ENCODE measurements at regions not wholly inside any gene's neighbourhood (a gene's known extent, or its start where the extent isn't known, plus 50 kb on each side); places are given as distances from the start of the nearest gene placed in this dataset.

- CTCF ChIA-PET: no interaction called here
- no TSS peak for BruUV-seq (replicated peaks)
Observed at GRCh38 chr4:120175272-120175671, 108.6 kb upstream of the MAD2L1 start.

More at GRCh38 chr4:120175272-120175671, 108.6 kb upstream of the MAD2L1 start:
- Histone ChIP-seq H3K79me1 (ENCODE audit: low read depth in 1 of 2, low read length in 2 of 2) (no peaks in the 10 kb centered on the region), H3K4me1 (ENCODE audit: control insufficient read depth, insufficient read depth, low read length) (no peaks in the 10 kb centered on the region), H2AK5ac (ENCODE audit: low read depth, low read length) (no peak overlapping the region), H3K56ac (ENCODE audit: extremely low read depth, insufficient read depth, low read length) (no peak overlapping the region), H3K18ac (ENCODE audit: low read depth, low read length) (no peak overlapping the region), H4K20me1 (ENCODE audit: insufficient read depth, low read length) (no peaks in the 10 kb centered on the region), H2BK120ac (ENCODE audit: low read depth, low read length) (no peak overlapping the region), H2AFZ (replicated peaks; ENCODE audit: low read length, poor library complexity) (no peak overlapping the region), H3K9ac (ENCODE audit: low read depth, low read length) (no peak overlapping the region), H3K4ac (ENCODE audit: low read depth, low read length) (no peak overlapping the region), H3K27me3 (ENCODE audit: control insufficient read depth, insufficient read depth, low read length) (no peaks in the 10 kb centered on the region), H3K23ac (ENCODE audit: low read depth, low read length) (no peak overlapping the region), H3K14ac (replicated peaks; ENCODE audit: low read depth, low read length) (no peak overlapping the region), H3K27ac (ENCODE audit: insufficient read depth, low read length) (no peak overlapping the region), H2AK9ac (replicated peaks; ENCODE audit: low read depth, low read length, poor library complexity) (no peak overlapping the region), H3K9me3 (ENCODE audit: control insufficient read depth, insufficient read depth, low read length) (no peaks in the 10 kb centered on the region), H4K8ac (ENCODE audit: low read depth in 2 of 2, low read length in 2 of 2) (no peak overlapping the region), H3K36me3 (ENCODE audit: control insufficient read depth, insufficient read depth, low read length) (no peaks in the 10 kb centered on the region), H4K91ac (ENCODE audit: insufficient read depth, low read depth, low read length) (no peak overlapping the region), H4K5ac (ENCODE audit: low read depth, low read length) (no peak overlapping the region), H3K4me2 (ENCODE audit: low read depth, low read length) (no peak overlapping the region), H2BK5ac (ENCODE audit: low read depth, low read length, poor library complexity, severe bottlenecking) (no peak overlapping the region), H3K9me1 (ENCODE audit: insufficient read depth, low read length) (no peaks in the 10 kb centered on the region), H2BK15ac (ENCODE audit: low read depth, low read length) (no peak overlapping the region), H3K4me3 (ENCODE audit: insufficient read depth, low read depth, low read length) (no peak overlapping the region), H2BK20ac (ENCODE audit: low read depth, low read length) (no peak overlapping the region)
- WGBS, 2 experiments (ENCODE audit: extremely low coverage in 2 of 2, insufficient read length in 1 of 2): no CpG with 5 or more reads among the region's 2 CpGs
- DNase-seq: no peak
- in situ Hi-C loops (cut with MboI; ENCODE audit: low sequenced_read_pairs): no loop called here
- POLR2A ChIA-PET (ENCODE audit: unreplicated experiment): no interaction called here
- dilution Hi-C loops (cut with HindIII; ENCODE audit: low sequenced_read_pairs, unreplicated experiment): no loop called here
- intact Hi-C loops (cut with micrococcal nuclease): no loop called here
- TF ChIP-seq BHLHE40 (IDR thresholded peaks at IDR 0.05; ENCODE audit: low read depth, low read length) (no peak), CTCF (conservative IDR thresholded peaks at IDR 0.05; ENCODE audit: low read depth, low read length) (no peak), NFE2L2 (IDR thresholded peaks at IDR 0.05; ENCODE audit: low read depth, low read length) (no peak), FOS (IDR thresholded peaks at IDR 0.05; ENCODE audit: low read depth, low read length) (no peak)
- no peak for ATAC-seq (ENCODE audit: low read depth)

All from IMR-90 (cell line).